Osteocyte (in vitro differentiated cells): ENCODE measurements at regions not wholly inside any gene's neighbourhood (a gene's known extent, or its start where the extent isn't known, plus 50 kb on each side); places are given as distances from the start of the nearest gene placed in this dataset.

Source experiments
- DNase-seq: peaks from one replicate; pipeline ENCODE4 v3.0.0; 2021; ENCODE audit warnings: mixed read lengths; ENCODE audit not compliant: unreplicated experiment; ENCODE audit errors: extremely low spot score
- H3K27ac Mint-ChIP-seq: one replicate; pipeline ENCODE4 v1.8.0; 2021; ENCODE audit warnings: mild to moderate bottlenecking, mixed read lengths; ENCODE audit not compliant: unreplicated experiment
- H3K27me3 Mint-ChIP-seq: one replicate; pipeline ENCODE4 v1.8.0; 2021; ENCODE audit warnings: mixed read lengths; ENCODE audit not compliant: unreplicated experiment
- H3K36me3 Mint-ChIP-seq: one replicate; pipeline ENCODE4 v1.8.0; 2021; ENCODE audit warnings: mixed read lengths; ENCODE audit not compliant: unreplicated experiment
- H3K4me1 Mint-ChIP-seq: one replicate; pipeline ENCODE4 v1.8.0; 2021; ENCODE audit warnings: mixed read lengths; ENCODE audit not compliant: unreplicated experiment
- H3K4me3 Mint-ChIP-seq: one replicate; pipeline ENCODE4 v1.8.0; 2021; ENCODE audit warnings: mild to moderate bottlenecking, moderate library complexity, mixed read lengths; ENCODE audit not compliant: unreplicated experiment
- H3K9me3 Mint-ChIP-seq: one replicate; pipeline ENCODE4 v1.8.0; 2021; ENCODE audit warnings: mixed read lengths; ENCODE audit not compliant: unreplicated experiment
- TF ChIP-seq, protein P1 (sequence below): fragments of 200-600 bp; sonication (generic); IDR thresholded peaks from 2 replicates; pipeline ENCODE4 v1.5.0; 2021; ENCODE audit warnings: antibody characterized with exemption, mild to moderate bottlenecking, moderate library complexity

GRCh38 chr12:60290532-60290931, 694.7 kb downstream of the SLC16A7 start:
- Mint-ChIP-seq H3K4me1 (peaks cover 16% of the 10 kb centered on the region), H3K27ac (no peak overlapping the region), H3K36me3 (no peaks in the 10 kb centered on the region), H3K4me3 (no peak overlapping the region), H3K27me3 (no peaks in the 10 kb centered on the region), H3K9me3 (peaks cover 11% of the 10 kb centered on the region)
- no peak for DNase-seq
- TF ChIP-seq, protein P1, sequence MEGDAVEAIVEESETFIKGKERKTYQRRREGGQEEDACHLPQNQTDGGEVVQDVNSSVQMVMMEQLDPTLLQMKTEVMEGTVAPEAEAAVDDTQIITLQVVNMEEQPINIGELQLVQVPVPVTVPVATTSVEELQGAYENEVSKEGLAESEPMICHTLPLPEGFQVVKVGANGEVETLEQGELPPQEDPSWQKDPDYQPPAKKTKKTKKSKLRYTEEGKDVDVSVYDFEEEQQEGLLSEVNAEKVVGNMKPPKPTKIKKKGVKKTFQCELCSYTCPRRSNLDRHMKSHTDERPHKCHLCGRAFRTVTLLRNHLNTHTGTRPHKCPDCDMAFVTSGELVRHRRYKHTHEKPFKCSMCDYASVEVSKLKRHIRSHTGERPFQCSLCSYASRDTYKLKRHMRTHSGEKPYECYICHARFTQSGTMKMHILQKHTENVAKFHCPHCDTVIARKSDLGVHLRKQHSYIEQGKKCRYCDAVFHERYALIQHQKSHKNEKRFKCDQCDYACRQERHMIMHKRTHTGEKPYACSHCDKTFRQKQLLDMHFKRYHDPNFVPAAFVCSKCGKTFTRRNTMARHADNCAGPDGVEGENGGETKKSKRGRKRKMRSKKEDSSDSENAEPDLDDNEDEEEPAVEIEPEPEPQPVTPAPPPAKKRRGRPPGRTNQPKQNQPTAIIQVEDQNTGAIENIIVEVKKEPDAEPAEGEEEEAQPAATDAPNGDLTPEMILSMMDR, result no peak

DNA sequence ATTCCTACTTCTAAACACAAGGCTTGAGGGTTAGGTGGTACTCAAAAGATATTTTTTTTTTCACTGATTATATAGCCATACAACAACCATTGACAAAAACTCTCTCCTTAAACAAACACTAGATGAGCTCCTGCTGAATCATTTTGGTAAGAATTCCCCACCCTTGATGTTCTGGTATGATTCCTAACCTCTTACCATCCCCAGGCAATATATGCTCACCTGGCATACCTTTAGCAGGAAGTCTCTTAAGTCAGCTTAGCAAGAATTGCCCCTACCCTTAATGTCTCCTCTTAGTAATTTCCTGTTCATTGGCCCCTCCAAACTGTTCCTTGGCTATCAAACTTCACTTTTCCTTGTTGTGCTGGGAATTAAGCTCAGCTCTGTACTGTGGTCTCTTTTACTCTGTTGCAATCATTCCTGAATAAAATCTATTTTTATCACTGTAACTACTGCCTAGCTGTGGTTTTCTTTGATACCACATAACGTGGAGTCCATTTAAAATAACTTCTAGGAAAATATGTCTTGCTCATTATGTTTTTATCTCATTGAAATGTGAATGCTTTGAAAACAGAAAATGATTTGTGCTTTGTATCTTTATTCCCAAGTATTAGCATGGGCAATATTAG, 712.6 kb downstream of the SLC16A7 start:
- H3K4me3 Mint-ChIP-seq, result no peak overlapping the region
- no peaks in the 10 kb centered on the region for H3K4me1 Mint-ChIP-seq
- H3K9me3 Mint-ChIP-seq, result no peaks in the 10 kb centered on the region
- no peak overlapping the region for H3K27ac Mint-ChIP-seq
- DNase-seq, result no peak
- no peaks in the 10 kb centered on the region for H3K36me3 Mint-ChIP-seq
- TF ChIP-seq, protein P1, result no peak
- H3K27me3 Mint-ChIP-seq, result no peaks in the 10 kb centered on the region

- no peaks in the 10 kb centered on the region for H3K4me1 Mint-ChIP-seq
- H3K9me3 Mint-ChIP-seq, result no peaks in the 10 kb centered on the region
- H3K4me3 Mint-ChIP-seq, result no peak overlapping the region
- TF ChIP-seq, protein P1, result no peak
- no peaks in the 10 kb centered on the region for H3K36me3 Mint-ChIP-seq
- DNase-seq, result no peak
- no peaks in the 10 kb centered on the region for H3K27me3 Mint-ChIP-seq
- H3K27ac Mint-ChIP-seq, result no peak overlapping the region
These were observed 716.1 kb downstream of the SLC16A7 start for GRCh38 chr12:60311940-60312339.

DNA sequence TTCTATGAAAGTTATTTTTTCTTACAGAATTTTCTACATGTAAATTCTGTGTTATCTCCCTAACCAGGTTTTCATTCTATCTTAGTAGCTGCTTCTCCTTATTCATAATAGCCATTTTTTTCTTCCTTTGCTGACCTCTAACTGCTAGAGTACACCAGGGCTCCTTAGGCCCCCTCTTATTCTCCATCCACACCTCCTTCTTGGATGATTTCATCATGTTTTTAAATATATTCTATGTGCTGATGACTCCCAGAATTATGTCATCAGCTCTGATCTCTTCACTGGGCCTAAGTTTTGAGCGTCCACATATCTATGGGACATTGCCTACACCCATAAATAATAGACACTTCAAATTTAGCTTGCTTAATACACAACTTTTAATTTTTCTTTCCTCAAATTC, 721.5 kb downstream of the SLC16A7 start:
- Mint-ChIP-seq H3K4me3 (no peak overlapping the region), H3K36me3 (no peaks in the 10 kb centered on the region), H3K9me3 (no peaks in the 10 kb centered on the region), H3K27me3 (no peaks in the 10 kb centered on the region), H3K27ac (no peak overlapping the region), H3K4me1 (no peaks in the 10 kb centered on the region)
- no peak for DNase-seq
- TF ChIP-seq, protein P1, result no peak

- no peak for DNase-seq
- TF ChIP-seq, protein P1, result no peak
- H3K27me3 Mint-ChIP-seq, result no peaks in the 10 kb centered on the region
- no peaks in the 10 kb centered on the region for H3K4me1 Mint-ChIP-seq
- no peak overlapping the region for H3K4me3 Mint-ChIP-seq
- no peaks in the 10 kb centered on the region for H3K36me3 Mint-ChIP-seq
- no peak overlapping the region for H3K27ac Mint-ChIP-seq
- H3K9me3 Mint-ChIP-seq, result peaks cover 5% of the 10 kb centered on the region
These were observed 728.9 kb downstream of the SLC16A7 start for GRCh38 chr12:60324746-60325145.
